Transverse colon (tissue), 4 donors: ENCODE measurements at regions not wholly inside any gene's neighbourhood (a gene's known extent, or its start where the extent isn't known, plus 50 kb on each side); places are given as distances from the start of the nearest gene placed in this dataset.

Source experiments
- DNase-seq: peaks from one replicate; pipeline ENCODE4 v3.0.0-alpha.2; 2019
- H3K27ac ChIP-seq, 4 donors: fragments of 200-600 bp; sonication (generic); 2 replicates each; pipeline ENCODE4 v1.5.1; 2016 to 2018; ENCODE audit warnings: inconsistent platforms in 4 of 4
- H3K27me3 ChIP-seq: fragments of 200-600 bp; sonication (generic); 2 replicates; pipeline ENCODE4 v1.5.1; 2017; ENCODE audit warnings: inconsistent platforms
- H3K36me3 ChIP-seq, 4 donors: fragments of 200-600 bp; sonication (generic); 2 replicates each; pipeline ENCODE4 v1.5.1; 2017 to 2019; ENCODE audit warnings: inconsistent platforms in 4 of 4
- H3K4me1 ChIP-seq, 4 donors: fragments of 200-600 bp; sonication (generic); 2 replicates each; pipeline ENCODE4 v1.5.1; 2017 to 2020; ENCODE audit warnings: inconsistent platforms in 4 of 4
- H3K4me3 ChIP-seq, 4 donors: fragments of 200-600 bp; sonication (generic); 1 replicate in 1 of 4; 2 replicates in 3 of 4; pipeline versions ENCODE4 v1.5.1 to v1.6.1; 2017 to 2019; ENCODE audit warnings: inconsistent platforms in 4 of 4
- H3K9me3 ChIP-seq, 2 donors: fragments of 200-600 bp; sonication (generic); 2 replicates each; pipeline ENCODE4 v1.5.1; 2017 to 2019; ENCODE audit warnings: inconsistent platforms in 2 of 2
- CTCF ChIP-seq, 5 experiments: fragments of 200-600 bp in 3 of 5; fragments of 450-650 bp in 2 of 5; sonication (generic) in 3 of 5; IDR thresholded peaks; 1 replicate in 2 of 5; 2 replicates in 3 of 5; pipeline ENCODE4 v1.5.1; 2016 to 2017; ENCODE audit warnings: antibody characterized with exemption in 5 of 5, inconsistent platforms in 3 of 5, mild to moderate bottlenecking in 2 of 5, moderate library complexity in 1 of 5
- EP300 ChIP-seq: sonication (generic); formaldehyde crosslinking; IDR thresholded peaks from one replicate; pipeline ENCODE4 v1.6.1; 2017; ENCODE audit warnings: antibody characterized with exemption, low read depth
- POLR2A ChIP-seq: fragments of 450-650 bp; IDR thresholded peaks from one replicate; pipeline ENCODE4 v1.6.1; 2016; ENCODE audit warnings: antibody characterized with exemption, mild to moderate bottlenecking, moderate library complexity
- POLR2AphosphoS5 ChIP-seq, 3 donors: sonication (generic); formaldehyde crosslinking; IDR thresholded peaks; one replicate each; pipeline ENCODE4 v1.6.1; 2016; ENCODE audit warnings: antibody characterized with exemption in 3 of 3
- WGBS, 2 donors: methylation state at CpG; one replicate each; pipeline ENCODE4 v1.1.5; 2018; ENCODE audit warnings: low coverage in 1 of 2; 5-methylcytosine and 5-hydroxymethylcytosine counted together
- in situ Hi-C, 4 donors: fragments of 200-750 bp; cut with MboI; loops; one replicate each; pipeline versions ENCODE4 v1.15.0 to v1.15.1; 2017; ENCODE audit warnings: low sequenced_read_pairs in 3 of 4, low pct_ligation_motif_present in 1 of 4, low pct_unique_long_range_greater_than_20kb in 1 of 4
- intact Hi-C: fragments of 100-400 bp; cut with DNase I; formaldehyde crosslinking; loops from one replicate; pipeline ENCODE4 v1.15.1; 2023; ENCODE audit warnings: low total_unique reads

- intact Hi-C loops (no loop called here), in situ Hi-C loops (no loop called here)
- Histone ChIP-seq H3K4me1 (no peaks in the 10 kb centered on the region), H3K9me3 (no peaks in the 10 kb centered on the region), H3K4me3 (no peak overlapping the region), H3K27ac (no peak overlapping the region), H3K27me3 (no peaks in the 10 kb centered on the region), H3K36me3 (no peaks in the 10 kb centered on the region)
- DNase-seq, result no peak
- TF ChIP-seq CTCF (IDR thresholded peaks at IDR 0.05) (no peak), EP300 (no peak), POLR2A (no peak), POLR2AphosphoS5 (IDR thresholded peaks at IDR 0.05) (no peak)
These were observed 459.0 kb upstream of the ST8SIA4 start for GRCh38 chr5:101362067-101362466.

- Histone ChIP-seq H3K27ac (no peak overlapping the region), H3K9me3 (no peaks in the 10 kb centered on the region), H3K36me3 (no peaks in the 10 kb centered on the region), H3K4me1 (no peaks in the 10 kb centered on the region), H3K4me3 (no peak overlapping the region), H3K27me3 (no peaks in the 10 kb centered on the region)
- DNase-seq, result no peak
- in situ Hi-C loops, result no loop called here
- intact Hi-C loops, result no loop called here
- WGBS, 2 donors, result 85% methylated on average over 4 of the region's 4 CpGs; no CpG with 5 or more reads in 1 of the 2 donors
- no peak for TF ChIP-seq EP300
- TF ChIP-seq CTCF (IDR thresholded peaks at IDR 0.05), result no peak
- TF ChIP-seq POLR2AphosphoS5 (IDR thresholded peaks at IDR 0.05), result no peak
- no peak for TF ChIP-seq POLR2A
These were observed 443.8 kb upstream of the ST8SIA4 start for GRCh38 chr5:101346906-101347305.

- Histone ChIP-seq H3K4me1 (no peaks in the 10 kb centered on the region), H3K27ac (no peak overlapping the region), H3K4me3 (no peak overlapping the region), H3K9me3 (no peaks in the 10 kb centered on the region), H3K36me3 (no peaks in the 10 kb centered on the region), H3K27me3 (no peaks in the 10 kb centered on the region)
- DNase-seq, result no peak
- no peak for TF ChIP-seq CTCF (IDR thresholded peaks at IDR 0.05)
- no peak for TF ChIP-seq EP300
- no peak for TF ChIP-seq POLR2AphosphoS5 (IDR thresholded peaks at IDR 0.05)
- no peak for TF ChIP-seq POLR2A
- in situ Hi-C loops (no loop called here), intact Hi-C loops (no loop called here)
- 88% methylated on average over 8 of the region's 8 CpGs; no CpG with 5 or more reads in 1 of the 2 donors for WGBS, 2 donors
These were observed 443.4 kb upstream of the ST8SIA4 start for GRCh38 chr5:101346447-101346846.

- intact Hi-C loops, result no loop called here
- TF ChIP-seq POLR2A, result no peak
- no peak for TF ChIP-seq CTCF (IDR thresholded peaks at IDR 0.05)
- no peak for DNase-seq
- no peaks in the 10 kb centered on the region for H3K9me3 ChIP-seq
- H3K4me3 ChIP-seq, result no peak overlapping the region
- H3K4me1 ChIP-seq, result no peaks in the 10 kb centered on the region
- WGBS, 2 donors, result 68 to 73% methylated on average over 2 of the region's 2 CpGs
- in situ Hi-C loops, result no loop called here
- no peaks in the 10 kb centered on the region for H3K27me3 ChIP-seq
- H3K27ac ChIP-seq, result no peak overlapping the region
- H3K36me3 ChIP-seq, result no peaks in the 10 kb centered on the region
These were observed 435.1 kb upstream of the ST8SIA4 start for GRCh38 chr5:101338226-101338625.
